GM19467 (cell line): ENCODE measurements at regions not wholly inside any gene's neighbourhood (a gene's known extent, or its start where the extent isn't known, plus 50 kb on each side); places are given as distances from the start of the nearest gene placed in this dataset.

Source experiments
- ATAC-seq: cut with Tn5 transposase; IDR thresholded peaks from one replicate; pipeline ENCODE4 v1.9.1; 2021; ENCODE audit warnings: mild to moderate bottlenecking, moderate library complexity; ENCODE audit not compliant: unreplicated experiment

DNA sequence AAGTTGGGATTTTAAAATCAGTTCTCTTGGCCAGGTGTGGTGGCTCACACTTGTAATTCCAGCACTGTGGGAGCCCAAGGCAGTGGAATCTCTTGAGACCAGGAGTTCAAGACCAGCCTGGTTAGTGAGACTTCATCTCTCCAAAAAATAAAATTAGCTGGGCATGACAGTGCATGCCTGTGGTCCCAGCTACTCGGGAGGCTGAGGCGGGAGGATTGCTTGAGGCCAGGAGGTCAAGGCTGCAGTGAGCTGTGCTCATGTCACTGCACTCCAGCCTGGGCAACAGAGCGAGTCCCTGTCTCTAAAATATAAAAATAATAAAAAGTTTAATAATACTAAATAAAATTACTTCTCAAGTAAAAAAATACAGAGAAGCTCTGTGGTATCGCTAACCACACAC lies 77.5 kb downstream of the FOXA2 start:
- no peak for ATAC-seq

DNA sequence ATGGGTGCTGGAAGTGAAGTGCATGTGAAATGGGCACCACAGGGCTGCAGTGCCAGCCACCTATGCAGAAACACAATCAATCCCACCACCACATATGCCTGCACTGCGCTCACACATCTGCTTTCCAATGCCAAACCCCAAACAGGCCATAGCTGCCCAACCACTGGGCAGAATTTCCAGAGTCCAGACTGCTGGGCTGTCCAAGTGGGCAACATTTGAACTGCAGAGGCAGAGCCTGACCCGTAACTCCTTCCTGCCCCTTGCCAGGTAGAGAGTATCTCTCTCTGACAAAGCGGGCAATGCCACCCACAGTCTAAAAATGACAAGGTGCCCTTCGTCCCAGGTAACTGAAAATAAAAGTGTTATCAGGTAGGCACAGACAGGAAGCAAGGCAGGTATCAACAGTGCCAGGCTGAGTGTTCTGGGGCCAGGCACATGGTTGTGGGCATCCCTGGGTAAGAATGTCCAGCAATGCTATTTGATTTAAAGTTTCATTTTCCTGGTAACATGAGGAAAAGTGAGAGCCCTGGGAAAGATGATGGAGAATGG lies 79.5 kb downstream of the FOXA2 start:
- ATAC-seq = no peak

DNA sequence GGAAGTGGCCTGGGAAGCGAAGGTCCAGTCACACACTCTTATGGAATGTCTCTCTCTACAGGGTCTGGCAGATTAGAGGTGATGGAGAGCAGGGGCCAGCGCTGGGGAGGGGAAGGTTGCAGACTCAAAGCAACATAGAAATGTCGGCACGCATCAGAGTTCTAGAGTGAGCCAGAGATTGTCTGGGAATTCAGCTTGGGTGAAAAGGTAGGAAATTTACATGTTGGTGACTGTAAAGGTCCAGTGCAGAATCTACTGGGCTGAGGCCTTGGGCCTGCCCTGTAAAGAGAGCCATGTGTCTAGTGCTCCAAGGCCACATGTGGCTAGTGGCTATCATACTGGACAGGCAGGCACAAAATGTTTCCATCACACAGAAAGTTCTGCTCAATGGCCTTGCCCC lies 80.8 kb downstream of the FOXA2 start:
- ATAC-seq = no peak

DNA sequence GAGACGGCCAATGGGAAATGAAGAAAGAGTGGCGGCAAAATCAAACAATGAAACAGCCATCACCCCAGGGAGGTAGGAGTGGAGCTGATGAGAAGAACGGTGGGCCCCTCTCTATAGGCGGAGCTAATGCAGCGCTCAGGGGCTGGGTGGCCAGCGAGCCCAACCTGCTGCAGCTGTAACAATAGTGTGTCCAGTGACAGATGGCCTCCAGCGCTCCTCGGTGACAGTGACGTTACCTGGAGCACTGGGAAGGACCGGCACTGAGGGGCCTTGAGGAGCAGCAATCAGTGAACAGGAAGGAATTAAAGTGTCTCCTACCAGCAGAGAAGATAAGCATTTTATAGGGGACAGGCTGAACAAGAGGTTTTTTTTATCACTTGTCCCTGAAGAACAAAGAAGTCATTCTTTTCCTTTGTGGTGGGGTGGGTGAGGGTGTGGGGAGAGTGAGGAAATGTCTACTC lies 81.6 kb downstream of the FOXA2 start:
- no peak for ATAC-seq

DNA sequence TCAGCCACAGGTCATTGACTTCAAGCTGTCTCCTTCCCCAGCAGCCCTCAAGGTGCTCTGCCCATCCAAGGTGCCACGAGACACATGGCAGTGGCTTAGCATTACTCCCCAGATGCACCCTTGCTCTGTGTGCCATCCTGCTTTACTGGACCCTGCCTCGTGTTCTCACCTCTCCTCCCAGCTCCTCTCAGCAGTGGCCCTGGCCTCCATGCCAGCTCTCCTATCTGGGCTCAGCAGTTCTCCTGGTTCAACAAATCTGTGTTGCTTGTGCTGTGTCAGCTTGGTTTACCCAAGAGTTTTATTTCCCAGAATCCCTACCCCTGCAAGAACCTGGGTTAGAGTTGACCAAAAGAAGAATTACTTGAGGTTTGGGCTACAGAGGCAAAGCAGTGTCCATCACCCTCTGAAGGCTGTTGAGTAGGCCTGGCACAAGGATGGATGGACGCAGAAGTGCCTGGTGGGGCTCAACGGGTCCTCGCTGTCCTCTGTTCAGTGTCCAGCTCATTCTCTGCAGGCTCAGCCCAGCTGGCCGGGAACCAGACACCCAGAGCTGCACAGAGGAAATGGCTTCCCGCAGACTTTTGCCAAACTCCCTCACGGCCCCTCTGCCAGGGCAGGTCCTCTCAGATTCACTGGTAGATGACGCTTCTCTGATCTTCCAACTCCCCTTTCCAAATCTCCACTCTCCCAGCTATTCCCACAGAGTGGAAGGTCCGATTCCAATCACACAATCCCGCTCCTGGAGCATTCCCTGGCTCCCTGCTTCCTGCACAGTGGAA lies 82.6 kb downstream of the FOXA2 start:
- no peak for ATAC-seq

DNA sequence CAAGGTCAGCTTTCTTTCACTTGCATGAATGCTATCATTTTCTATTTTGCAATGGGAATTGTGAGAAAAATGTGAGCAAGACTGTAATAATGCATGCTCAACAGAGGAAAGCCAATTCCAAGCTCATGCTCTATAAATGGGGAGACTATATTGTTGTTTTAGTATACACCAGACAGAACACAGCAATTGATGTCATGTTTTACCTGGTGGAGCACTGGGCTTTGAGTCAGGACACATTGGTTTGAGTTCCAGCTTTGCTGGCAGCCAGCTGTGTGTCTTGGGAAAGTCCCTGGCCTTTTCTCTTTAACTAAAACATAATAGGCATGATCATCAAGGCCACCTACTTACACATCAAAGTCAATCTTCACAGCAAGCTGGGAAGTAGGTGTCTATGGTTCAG lies 83.3 kb downstream of the FOXA2 start:
- ATAC-seq = no peak

DNA sequence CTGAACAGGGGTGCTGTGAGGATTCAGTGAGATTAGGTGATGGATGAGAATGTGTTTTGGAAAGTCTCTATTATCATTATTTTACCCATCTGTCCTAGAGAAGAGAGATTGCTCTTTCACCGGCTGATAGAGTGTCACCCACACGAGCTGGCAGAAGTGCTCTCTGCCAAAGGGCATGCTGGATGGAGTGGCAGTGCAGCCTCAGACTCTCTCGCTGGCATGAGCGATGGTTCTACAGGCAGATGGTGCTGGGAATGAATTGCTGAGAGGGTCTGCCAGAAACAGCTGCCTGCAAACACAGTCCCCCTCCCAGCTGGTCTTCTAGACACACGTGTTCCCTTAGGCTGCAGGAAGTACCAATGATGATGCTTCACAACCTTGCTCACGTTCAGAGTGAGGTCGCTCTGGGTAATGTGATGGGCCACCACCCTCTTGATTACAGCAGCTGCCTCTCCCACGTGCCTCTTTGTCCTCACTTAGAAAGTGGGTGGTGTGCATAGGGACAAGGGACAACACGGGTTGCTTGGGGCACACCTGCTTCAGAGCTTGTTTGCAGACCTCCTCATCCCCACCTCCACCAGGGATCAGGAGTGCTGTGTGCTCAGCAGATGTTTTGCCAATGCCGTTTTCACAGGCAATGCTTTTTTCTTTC lies 84.7 kb downstream of the FOXA2 start:
- ATAC-seq = no peak

DNA sequence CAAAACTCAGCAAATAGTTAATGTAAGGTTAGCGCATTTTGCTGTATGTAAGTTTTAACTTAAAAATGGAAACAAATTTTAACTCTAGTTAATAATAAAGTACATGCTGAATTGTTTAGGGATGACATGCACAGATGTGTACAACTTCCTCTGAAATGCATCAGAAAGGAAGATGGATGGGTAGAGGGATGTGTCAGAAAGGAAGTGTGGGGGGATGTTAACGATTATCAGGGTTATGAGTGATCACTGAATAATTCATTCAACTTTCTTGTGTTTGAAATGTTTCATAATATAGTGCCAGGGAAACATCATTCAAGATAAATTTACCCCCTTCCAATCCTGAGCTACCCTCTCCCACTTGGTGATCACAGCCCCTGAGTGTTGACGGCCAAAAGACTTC lies 87.6 kb downstream of the FOXA2 start:
- ATAC-seq = no peak

DNA sequence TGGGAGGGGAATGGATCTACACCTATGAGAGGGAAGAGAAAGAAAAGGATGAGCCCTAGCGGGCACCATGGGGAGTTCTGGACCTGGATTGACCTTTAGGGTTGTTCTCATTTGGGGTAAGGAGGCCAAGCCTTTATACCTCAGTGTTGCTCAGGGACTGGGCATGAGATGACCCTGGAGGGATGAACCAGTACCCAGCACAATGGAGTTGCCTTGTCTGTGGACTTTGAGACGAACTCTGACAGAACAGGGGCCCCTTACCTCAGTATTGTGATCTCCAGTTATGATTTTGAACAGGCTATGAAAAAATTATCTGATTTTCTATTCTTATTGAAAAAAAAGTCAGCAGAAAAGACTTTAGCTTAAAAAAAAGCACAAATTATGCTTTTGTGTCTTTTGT lies 88.6 kb downstream of the FOXA2 start:
- no peak for ATAC-seq

DNA sequence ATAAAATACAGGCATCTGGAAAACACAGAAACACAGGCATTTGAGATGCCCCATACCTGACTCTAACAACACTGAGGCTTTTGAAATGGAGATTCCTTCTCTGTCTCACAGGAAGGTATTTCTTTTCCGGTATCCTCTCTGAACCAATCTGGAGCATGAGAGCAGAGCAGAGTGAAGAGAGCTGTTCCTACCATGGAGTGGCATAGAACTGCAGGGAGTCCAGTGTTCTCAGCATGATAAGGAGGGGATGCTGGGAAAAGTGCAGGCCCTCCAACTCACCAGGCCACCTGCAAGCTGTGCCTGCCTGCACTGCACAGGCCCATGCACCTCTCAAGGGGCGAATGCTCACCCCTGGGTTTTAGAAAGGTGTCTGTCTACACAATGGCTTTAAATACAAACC lies 89.2 kb downstream of the FOXA2 start:
- ATAC-seq = no peak

DNA sequence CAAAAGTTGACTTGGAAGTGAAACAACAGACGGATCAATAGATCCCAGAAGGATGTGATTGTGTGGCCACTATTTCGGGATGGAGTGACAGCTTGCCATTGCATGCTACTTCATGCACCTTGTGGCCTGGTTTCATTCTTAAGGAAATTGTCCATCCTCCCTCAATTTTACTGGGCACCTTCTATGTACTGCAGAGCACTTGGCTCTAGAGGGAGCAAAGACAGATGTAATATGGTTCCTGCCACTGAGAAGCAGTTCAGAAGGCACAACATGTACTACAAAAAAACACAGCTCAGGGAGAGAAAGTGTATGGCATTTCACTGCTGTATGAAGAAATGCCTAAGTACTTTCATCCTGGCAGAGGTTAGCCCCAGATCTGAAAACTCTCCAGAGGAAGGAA lies 91.9 kb downstream of the FOXA2 start:
- ATAC-seq = no peak

DNA sequence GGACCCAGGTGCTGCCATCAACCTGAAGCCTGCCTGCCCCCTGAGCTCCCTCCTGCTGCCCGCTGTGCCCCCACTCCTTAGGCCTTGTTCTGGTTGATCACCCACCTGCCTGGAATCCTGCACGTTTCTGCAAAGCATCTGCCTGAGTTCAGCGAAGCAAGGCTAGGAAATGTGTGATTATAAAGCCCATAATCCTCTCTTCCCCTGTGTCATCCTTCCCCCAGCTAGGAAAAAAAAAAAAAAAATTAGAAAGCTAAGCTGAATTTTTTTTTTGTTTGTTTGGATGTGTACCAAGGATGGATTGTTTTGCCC lies 93.2 kb downstream of the FOXA2 start:
- no peak for ATAC-seq

DNA sequence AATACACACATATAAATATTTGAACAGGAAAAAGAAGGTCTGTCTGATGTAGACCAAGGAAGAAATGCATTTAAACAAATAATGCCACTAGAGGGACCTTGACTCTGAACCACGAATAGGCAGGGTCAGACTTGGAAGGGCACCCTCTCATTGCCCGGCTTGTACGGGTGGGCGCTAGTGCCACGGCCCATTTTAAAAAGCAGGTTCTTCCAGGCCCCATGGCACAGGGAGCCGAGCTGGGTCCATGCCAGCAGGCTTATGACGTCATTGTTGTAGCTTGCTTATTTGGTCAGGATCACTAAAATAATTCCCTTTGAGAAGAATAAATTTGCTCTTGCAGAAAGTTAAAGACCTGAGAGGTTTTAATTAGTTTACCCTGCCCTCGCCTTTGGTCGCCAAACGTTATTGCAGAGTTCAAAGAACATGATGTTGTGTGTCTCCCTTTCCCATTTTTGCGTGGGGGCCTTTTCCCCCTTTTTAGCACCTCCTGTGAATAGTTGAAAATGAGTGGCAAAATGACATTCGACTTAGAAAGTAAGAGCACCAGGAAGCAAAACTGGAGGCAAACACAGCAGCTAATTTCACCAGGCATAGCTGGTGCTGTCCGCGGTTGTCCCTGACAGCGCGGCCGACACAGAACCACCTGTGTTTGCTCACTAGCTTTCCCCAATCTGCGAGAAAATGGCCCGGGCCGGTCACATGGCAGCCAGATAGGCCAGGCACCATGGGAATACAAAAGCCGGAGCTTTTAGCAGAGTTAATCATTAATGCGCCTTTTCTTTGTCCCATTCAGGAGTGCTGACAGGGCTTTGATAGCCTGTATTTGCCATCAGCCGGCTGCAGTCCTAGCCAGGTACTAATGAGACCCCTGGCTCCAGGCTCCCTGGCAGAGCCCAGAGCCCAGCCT lies 93.8 kb downstream of the FOXA2 start:
- ATAC-seq = no peak

DNA sequence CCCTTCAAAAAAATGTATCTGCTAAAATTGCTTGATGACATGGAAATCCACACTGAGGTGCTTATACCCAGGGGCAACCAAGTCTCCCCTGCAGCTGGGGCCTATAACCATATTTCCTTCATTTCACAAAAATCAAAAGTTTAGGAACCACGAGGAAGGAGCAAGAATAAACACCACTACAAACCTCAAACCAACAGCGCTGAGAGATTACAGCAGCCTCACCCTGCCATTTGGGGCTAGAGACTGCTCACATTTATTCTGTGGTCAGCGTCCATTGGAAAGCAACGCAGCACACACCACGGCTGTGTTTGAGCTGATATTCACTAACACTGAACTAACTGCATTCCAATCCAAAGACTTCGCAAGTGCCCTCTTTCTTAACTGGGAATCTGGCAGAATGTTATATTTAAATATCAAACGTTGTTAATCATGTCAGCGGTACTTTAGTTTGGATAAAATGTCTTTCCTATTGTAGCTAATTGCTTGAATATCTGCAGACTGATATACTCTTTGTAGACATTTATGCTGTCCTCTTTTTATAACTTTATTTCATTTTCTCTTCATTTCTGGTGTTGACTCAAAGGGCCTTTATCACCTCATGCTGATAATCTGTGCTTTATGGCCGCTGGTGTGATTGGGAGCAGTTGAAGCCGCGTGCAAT lies 94.6 kb downstream of the FOXA2 start:
- no peak for ATAC-seq

DNA sequence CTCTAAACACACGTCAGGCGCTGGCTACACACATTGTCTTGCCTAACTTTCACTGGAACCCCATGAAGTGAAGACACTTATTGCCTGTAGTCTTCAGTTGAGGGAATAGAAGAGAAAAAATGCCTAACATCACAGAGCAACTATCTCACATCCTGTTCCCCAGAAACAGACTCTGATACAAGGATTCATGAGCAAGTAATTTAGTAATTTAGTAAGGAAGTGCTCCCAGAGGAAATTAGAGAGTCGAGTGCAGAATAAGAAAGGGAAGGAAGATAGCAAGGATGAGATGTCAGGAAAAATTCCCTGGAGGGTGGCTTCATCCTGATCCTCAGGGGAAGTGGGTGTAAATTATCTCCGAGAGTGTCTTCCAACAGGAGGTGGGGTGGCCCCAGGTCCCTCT lies 104.0 kb downstream of the FOXA2 start:
- ATAC-seq = no peak

DNA sequence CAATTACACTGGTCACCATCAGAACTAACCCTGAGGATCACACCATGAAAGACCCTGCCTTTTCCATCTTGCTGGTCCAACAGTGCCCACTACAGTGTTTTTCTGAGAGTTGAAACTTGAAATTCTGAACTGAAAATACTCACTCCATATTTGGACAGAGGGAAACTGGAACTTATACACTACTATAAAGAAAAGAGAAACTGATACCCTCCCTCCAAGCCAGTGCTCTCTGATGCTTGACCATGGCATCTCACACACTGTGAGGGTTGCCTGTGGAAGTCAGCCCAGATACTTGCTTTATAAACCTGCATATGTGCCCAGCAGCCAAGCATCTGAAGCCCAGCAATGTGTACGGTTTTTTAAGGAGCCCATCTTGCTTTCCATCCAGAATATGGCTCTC lies 108.7 kb downstream of the FOXA2 start:
- peak; percentile 80 for ATAC-seq

DNA sequence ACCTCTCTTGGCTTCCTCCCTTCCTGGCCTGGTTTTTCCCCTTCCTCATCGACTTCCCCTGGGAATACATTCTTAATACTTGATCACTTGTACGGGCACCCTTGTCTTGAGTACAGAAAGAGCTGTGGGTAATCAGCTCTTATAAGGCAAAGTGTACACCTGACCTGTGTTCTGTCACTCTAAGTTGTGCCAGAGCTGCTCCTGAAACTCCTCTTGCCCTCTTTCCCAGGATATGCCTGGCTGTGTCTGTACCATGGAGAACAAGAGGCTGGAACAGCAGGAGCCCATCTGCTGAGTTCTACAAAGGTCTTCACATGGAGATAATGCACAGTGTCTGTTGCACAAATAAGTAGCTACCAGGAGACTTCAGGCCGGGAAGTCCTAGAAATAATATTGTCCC lies 110.1 kb downstream of the FOXA2 start:
- no peak for ATAC-seq

DNA sequence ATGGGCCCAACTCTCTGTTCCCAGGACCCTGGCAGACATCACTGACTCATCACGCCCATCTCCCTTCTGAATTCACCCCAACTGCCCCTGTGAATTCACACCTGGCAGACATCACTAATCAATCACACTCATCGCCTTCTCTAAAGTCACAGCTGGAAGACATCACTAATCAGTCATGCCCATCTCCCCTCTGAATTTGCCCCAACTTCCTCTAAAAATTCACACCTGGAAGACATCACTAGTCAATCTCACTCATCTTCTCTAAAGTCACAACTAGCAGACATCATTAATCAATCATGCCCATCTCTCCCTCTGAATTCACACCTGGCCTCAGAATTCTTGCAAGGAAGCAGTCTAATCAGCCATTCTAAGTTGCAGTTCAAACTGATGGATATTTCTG lies 111.1 kb downstream of the FOXA2 start:
- ATAC-seq = no peak

DNA sequence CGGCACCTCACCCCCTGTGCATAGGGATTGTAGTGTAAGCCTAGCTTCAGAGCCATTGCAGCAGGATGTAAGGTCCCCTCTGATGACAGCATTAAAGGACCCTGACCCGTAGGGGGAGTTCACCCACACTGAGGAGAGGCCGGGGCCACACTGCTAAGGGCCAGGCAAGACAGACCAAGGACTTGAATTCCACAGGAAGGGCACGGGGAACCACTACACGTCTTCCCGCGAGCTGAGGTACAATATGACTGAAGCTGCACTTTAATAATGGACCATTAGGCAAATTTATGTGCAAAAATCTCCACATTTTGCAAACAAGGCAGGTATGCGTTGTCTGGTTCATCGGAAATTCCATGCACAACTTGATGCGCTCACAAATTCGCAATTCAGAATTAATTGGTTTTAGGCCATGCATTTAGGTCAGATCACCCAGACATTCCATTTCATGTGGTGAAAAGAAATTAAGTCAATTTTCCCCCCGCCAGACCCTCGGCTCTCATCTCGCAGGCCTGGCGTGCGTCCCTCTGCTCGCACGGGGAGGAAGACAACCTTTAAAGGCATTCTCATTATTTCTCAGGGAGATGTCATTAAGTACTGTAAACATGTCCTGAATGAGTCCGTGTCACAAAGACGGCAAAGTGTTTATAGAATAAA lies 111.8 kb downstream of the FOXA2 start:
- ATAC-seq = no peak

DNA sequence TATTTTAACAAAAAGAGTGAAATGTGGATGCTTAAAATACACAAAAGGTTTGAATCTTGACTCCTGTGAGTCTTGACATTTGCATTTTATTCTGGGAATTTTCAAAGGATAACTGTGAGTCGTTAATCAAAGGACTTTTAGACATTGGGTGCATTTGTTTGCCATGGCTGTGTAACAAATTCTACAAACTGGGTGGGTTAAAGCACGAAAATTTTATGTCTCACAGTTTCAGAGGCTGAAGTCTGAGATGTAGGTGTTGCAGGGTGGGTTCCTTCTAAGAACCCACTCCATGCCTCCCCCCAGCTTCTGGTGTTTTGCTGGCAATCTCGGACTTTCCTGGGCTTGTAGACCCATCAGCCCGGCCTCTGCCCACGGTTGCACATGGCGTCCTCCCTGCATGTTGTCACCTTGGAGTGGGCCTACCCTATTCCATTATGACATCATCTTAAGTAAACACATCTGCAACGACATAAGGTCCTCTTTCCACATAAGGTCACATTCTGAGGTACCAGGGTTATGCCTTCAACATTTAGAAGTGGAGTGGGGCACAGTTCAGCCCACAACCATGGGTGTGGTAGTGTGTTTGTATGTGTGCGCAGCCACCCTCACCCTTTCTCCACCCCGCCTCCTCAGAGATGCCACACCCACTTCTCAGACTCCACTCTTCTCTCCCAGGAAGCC lies 113.1 kb downstream of the FOXA2 start:
- no peak for ATAC-seq
